GM12892 (cell line): ENCODE measurements at regions not wholly inside any gene's neighbourhood (a gene's known extent, or its start where the extent isn't known, plus 50 kb on each side); places are given as distances from the start of the nearest gene placed in this dataset.

ENCODE experiments used
- POLR2A ChIP-seq: IDR thresholded peaks from 2 replicates; pipeline ENCODE4 v1.6.1; 2011; ENCODE audit warnings: low read depth, low read length, control low read depth
- POLR2AphosphoS5 ChIP-seq: IDR thresholded peaks from 2 replicates; pipeline ENCODE4 v1.6.1; 2011; ENCODE audit warnings: low read depth, low read length, control low read depth

- TF ChIP-seq POLR2AphosphoS5, result no peak
- TF ChIP-seq POLR2A, result no peak
Measured at GRCh38 chr14:87233266-87233665, 759.7 kb downstream of the GALC start.
